GM12892 (cell line): ENCODE measurements at regions not wholly inside any gene's neighbourhood (a gene's known extent, or its start where the extent isn't known, plus 50 kb on each side); places are given as distances from the start of the nearest gene placed in this dataset.

ENCODE experiments used
- POLR2A ChIP-seq: IDR thresholded peaks from 2 replicates; pipeline ENCODE4 v1.6.1; 2011; ENCODE audit warnings: low read depth, low read length, control low read depth
- POLR2AphosphoS5 ChIP-seq: IDR thresholded peaks from 2 replicates; pipeline ENCODE4 v1.6.1; 2011; ENCODE audit warnings: low read depth, low read length, control low read depth
- TAF1 ChIP-seq: IDR thresholded peaks from 2 replicates; pipeline ENCODE4 v1.6.1; 2011; ENCODE audit warnings: low read depth, mild to moderate bottlenecking, control low read depth, low read length, borderline replicate concordance

GRCh38 chr9:4389755-4390154 lies 89.9 kb upstream of the GLIS3 start:
- TF ChIP-seq POLR2AphosphoS5 (no peak), TAF1 (no peak), POLR2A (no peak)
